ENCODE measurements at regions not wholly inside any gene's neighbourhood (a gene's known extent, or its start where the extent isn't known, plus 50 kb on each side); places are given as distances from the start of the nearest gene placed in this dataset.

GRCh38 chr2:219905640-219906039, 278.2 kb downstream of the SLC4A3 start:
- no peak for DNase-seq

- DNase-seq, result no peak
Observed at GRCh38 chr2:219906114-219907010, 278.9 kb downstream of the SLC4A3 start.

GRCh38 chr2:219907011-219907365, 279.6 kb downstream of the SLC4A3 start:
- DNase-seq, result no peak

- DNase-seq, result no peak
Observed at GRCh38 chr2:219908538-219908937, 281.1 kb downstream of the SLC4A3 start.

- DNase-seq, result no peak
Observed at GRCh38 chr2:219911541-219911940, 284.1 kb downstream of the SLC4A3 start.

GRCh38 chr2:219912491-219912921, 285.1 kb downstream of the SLC4A3 start:
- no peak for DNase-seq

- no peak for DNase-seq
Observed at GRCh38 chr2:219914577-219914976, 287.1 kb downstream of the SLC4A3 start.

- DNase-seq, result no peak
Observed at GRCh38 chr2:219916281-219916680, 288.9 kb downstream of the SLC4A3 start.

- no peak for DNase-seq
Observed at GRCh38 chr2:219916726-219917440, 289.5 kb downstream of the SLC4A3 start.

- DNase-seq, result no peak
Observed at GRCh38 chr2:219918254-219918653, 290.8 kb downstream of the SLC4A3 start.

- no peak for DNase-seq
Observed at GRCh38 chr2:219918944-219919343, 291.5 kb downstream of the SLC4A3 start.

GRCh38 chr2:219919506-219919905, 292.1 kb downstream of the SLC4A3 start:
- no peak for DNase-seq

- DNase-seq, result no peak
Observed at GRCh38 chr2:219929835-219930234, 302.4 kb downstream of the SLC4A3 start.

GRCh38 chr2:219939647-219940046, 312.2 kb downstream of the SLC4A3 start:
- DNase-seq, result no peak

- no peak for DNase-seq
Observed at GRCh38 chr2:219944866-219945265, 317.4 kb downstream of the SLC4A3 start.

GRCh38 chr2:219946021-219946420, 318.6 kb downstream of the SLC4A3 start:
- no peak for DNase-seq

GRCh38 chr2:219946529-219946928, 319.1 kb downstream of the SLC4A3 start:
- DNase-seq, result no peak

- no peak for DNase-seq
Observed at GRCh38 chr2:219947575-219947974, 320.1 kb downstream of the SLC4A3 start.

GRCh38 chr2:219949053-219949452, 321.6 kb downstream of the SLC4A3 start:
- no peak for DNase-seq

- no peak for DNase-seq
Observed at GRCh38 chr2:219951099-219951498, 323.7 kb downstream of the SLC4A3 start.

- no peak for DNase-seq
Observed at GRCh38 chr2:219954331-219954730, 326.9 kb downstream of the SLC4A3 start.

GRCh38 chr2:219957820-219958219, 330.4 kb downstream of the SLC4A3 start:
- DNase-seq, result no peak

GRCh38 chr2:219958941-219959340, 331.5 kb downstream of the SLC4A3 start:
- no peak for DNase-seq

GRCh38 chr2:219959471-219959870, 332.0 kb downstream of the SLC4A3 start:
- no peak for DNase-seq

All from NCI-H446 (cell line).